Brain microvascular endothelial cell (primary cell): ENCODE measurements at regions not wholly inside any gene's neighbourhood (a gene's known extent, or its start where the extent isn't known, plus 50 kb on each side); places are given as distances from the start of the nearest gene placed in this dataset.
"Not testable (repeated sequence)": the region's sequence is repeated elsewhere in the genome, so short reads cannot be mapped to it uniquely, and the experiment has no call there.

Experiments used
- DNase-seq: peaks from one replicate; pipeline ENCODE4 v3.0.0-alpha.2; 2020
- H3K27ac ChIP-seq: fragments of 250-450 bp; sonication (Bioruptor Pico); 2 replicates; pipeline ENCODE4 v1.5.1; 2020; ENCODE audit warnings: mild to moderate bottlenecking, moderate library complexity
- H3K27me3 ChIP-seq: fragments of 250-450 bp; sonication (Bioruptor Pico); replicated peaks from 2 replicates; pipeline ENCODE4 v1.5.1; 2020; ENCODE audit warnings: mild to moderate bottlenecking
- H3K36me3 ChIP-seq: fragments of 250-450 bp; sonication (Bioruptor Pico); replicated peaks from 2 replicates; pipeline ENCODE4 v1.5.1; 2020; ENCODE audit warnings: mild to moderate bottlenecking
- H3K4me3 ChIP-seq: 2 replicates; pipeline ENCODE4 v1.5.1; 2011; ENCODE audit warnings: low read depth, mild to moderate bottlenecking, control low read depth, low read length, moderate library complexity
- in situ Hi-C: cut with HindIII; loops from 2 replicates; pipeline ENCODE4 v1.10.0; 2017; ENCODE audit warnings: low sequenced_read_pairs, low pct_ligation_motif_present
- TF ChIP-seq, protein P1 (sequence below): IDR thresholded peaks from 2 replicates; pipeline ENCODE4 v1.5.1; 2011; ENCODE audit warnings: low read depth, mild to moderate bottlenecking, moderate library complexity, low read length, control low read depth, inconsistent platforms; ENCODE audit errors: missing control alignments

DNA sequence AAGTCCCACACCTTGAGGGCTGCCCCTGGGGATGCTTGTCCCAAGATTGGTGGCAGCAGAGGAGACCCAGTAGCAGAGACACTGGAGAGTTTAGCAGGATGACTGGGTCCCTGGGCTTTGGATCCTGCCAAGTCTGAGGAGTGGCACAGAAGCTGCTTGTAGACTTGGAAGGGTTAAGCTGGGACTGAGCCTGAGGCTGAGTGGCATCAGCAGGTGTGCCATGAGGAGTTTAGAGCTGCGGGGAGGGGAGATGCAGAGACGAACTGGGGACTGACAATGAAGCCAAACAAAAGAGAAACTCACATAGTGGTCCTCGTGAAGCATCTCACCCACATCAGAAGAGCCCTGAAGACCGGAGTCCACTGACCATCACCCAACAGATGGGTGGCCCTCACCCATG, 329.7 kb upstream of the KLHL29 start:
- no peak for DNase-seq
- no peak overlapping the region for H3K27ac ChIP-seq
- H3K36me3 ChIP-seq = no peaks in the 10 kb centered on the region
- H3K27me3 ChIP-seq = no peaks in the 10 kb centered on the region
- TF ChIP-seq, protein P1, sequence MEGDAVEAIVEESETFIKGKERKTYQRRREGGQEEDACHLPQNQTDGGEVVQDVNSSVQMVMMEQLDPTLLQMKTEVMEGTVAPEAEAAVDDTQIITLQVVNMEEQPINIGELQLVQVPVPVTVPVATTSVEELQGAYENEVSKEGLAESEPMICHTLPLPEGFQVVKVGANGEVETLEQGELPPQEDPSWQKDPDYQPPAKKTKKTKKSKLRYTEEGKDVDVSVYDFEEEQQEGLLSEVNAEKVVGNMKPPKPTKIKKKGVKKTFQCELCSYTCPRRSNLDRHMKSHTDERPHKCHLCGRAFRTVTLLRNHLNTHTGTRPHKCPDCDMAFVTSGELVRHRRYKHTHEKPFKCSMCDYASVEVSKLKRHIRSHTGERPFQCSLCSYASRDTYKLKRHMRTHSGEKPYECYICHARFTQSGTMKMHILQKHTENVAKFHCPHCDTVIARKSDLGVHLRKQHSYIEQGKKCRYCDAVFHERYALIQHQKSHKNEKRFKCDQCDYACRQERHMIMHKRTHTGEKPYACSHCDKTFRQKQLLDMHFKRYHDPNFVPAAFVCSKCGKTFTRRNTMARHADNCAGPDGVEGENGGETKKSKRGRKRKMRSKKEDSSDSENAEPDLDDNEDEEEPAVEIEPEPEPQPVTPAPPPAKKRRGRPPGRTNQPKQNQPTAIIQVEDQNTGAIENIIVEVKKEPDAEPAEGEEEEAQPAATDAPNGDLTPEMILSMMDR = no peak
- no peak overlapping the region for H3K4me3 ChIP-seq
- in situ Hi-C loops = no loop called here

DNA sequence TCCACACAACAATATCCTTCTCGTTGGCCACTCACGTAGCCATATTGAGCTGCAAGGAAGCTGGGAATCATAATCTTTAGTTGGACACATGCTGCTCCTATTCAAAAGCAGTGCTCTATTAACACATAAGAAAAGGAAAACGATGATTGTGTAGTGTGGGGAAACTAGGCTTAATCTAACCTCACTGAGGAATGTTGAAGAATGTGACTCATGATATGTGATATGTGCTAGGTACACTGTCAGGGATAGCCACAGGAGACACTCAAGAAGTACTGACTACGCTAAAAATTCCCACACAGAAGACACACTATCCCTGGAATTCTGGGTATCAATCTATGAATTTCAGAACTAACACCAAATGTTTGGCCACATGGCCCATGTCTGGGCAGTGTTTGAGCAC, 328.1 kb upstream of the KLHL29 start:
- H3K36me3 ChIP-seq, H3K27ac ChIP-seq, H3K27me3 ChIP-seq, in situ Hi-C loops, DNase-seq, H3K4me3 ChIP-seq: not testable (repeated sequence)

DNA sequence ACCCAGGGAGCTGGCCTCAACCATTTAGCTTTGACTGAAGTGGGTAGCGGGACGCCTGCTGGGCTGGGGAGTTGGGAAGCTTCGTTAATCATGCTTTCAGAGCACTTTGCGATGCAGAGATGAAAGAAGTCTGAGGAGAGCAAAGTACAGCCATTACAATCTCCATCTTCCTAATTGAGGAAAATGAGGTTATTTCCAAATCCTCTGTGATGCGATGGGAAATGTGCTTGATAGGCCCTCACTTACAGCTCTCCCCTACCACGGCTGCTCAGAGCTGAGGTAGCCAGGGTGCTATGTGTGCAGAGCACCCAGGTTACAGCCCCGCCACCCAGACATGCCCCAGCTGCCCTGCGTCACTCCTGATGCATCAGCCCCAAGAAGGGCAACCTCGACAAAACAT, 326.5 kb upstream of the KLHL29 start:
- Histone ChIP-seq H3K27ac (no peak overlapping the region), H3K4me3 (no peak overlapping the region), H3K27me3 (no peaks in the 10 kb centered on the region), H3K36me3 (no peaks in the 10 kb centered on the region)
- in situ Hi-C loops = no loop called here
- no peak for DNase-seq
- TF ChIP-seq, protein P1 = no peak

DNA sequence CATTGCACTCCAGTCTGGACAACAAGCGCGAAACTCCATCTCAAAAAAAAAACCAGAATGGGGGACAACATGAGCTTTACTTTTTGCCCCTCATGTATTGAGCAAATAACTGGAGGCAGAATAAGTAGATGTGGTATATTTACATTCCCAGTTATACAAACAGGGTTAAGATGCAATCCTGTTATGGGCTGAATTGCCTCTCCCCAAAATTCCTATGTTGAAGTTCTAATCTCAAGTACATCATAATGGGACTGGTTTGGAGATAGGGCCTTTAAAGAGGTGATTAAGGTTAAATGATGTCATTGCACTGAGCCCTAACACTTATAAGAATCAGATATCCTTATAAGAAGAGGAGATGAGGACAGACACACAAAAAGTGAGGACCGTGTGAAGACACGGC, 319.8 kb upstream of the KLHL29 start:
- Histone ChIP-seq H3K4me3 (no peak overlapping the region), H3K36me3 (no peaks in the 10 kb centered on the region), H3K27ac (no peak overlapping the region), H3K27me3 (no peaks in the 10 kb centered on the region)
- in situ Hi-C loops = no loop called here
- TF ChIP-seq, protein P1 = no peak
- no peak for DNase-seq

DNA sequence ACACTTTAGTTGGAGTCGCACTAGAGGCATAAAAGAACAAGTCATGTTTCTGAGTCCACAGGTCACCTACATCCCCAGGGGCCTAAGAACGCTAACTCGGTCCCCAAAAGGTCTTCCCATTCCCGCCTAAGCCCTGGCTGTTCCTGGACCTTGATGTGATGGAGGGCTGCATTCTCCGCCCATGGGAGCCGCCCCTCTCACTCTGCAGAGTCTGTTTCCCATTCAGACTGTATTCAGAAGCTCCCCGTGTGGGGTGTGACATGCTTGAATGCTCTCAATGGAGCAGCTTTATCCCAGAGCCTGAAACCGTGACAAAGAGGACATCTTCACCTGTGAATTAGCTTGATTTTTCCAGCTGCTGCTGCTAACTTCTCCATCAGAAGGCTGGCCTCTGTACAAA, 319.0 kb upstream of the KLHL29 start:
- TF ChIP-seq, protein P1 = no peak
- no peak for DNase-seq
- in situ Hi-C loops = no loop called here
- Histone ChIP-seq H3K4me3 (no peak overlapping the region), H3K36me3 (no peaks in the 10 kb centered on the region), H3K27ac (no peak overlapping the region), H3K27me3 (no peaks in the 10 kb centered on the region)

DNA sequence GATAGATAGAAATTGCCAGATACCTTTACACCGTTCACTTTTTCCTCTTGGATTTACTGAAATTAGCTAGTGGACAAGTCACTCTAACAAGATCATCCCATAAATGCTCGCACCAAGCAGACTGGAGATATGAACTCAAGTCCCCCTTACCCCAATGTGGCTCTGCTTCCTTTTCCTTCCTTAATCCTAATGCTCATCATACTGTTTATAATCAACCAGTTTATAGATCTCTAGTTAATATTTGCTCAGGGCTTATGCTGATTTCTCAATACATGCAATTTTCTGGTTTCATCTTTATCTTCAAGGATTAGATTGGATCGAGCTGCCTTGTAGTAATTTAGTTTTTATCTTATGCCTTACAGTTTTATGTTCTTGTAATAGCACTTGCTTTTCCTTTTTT, 318.3 kb upstream of the KLHL29 start:
- Histone ChIP-seq H3K27ac (no peak overlapping the region), H3K4me3 (no peak overlapping the region), H3K36me3 (no peaks in the 10 kb centered on the region), H3K27me3 (no peaks in the 10 kb centered on the region)
- in situ Hi-C loops = no loop called here
- no peak for DNase-seq
- TF ChIP-seq, protein P1 = no peak

DNA sequence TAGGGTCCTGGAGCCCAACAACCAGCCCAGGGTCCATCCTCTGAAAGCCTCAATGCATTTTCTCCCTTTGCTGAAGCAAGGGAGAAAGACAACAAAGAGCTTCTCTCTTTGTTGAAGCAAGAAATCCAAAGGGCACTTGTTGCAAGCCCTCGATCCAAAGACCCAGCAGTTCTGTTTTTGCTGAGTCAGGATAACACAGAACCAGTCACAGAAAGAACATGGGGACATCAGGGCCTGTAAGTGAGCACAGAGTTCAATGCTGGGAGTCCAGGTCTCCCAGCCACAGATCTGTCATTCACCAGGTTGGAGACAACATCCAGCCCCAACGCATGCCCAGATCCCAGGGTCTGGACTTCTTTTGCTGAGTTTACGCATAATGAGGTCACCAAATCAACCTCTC, 315.8 kb upstream of the KLHL29 start:
- DNase-seq = no peak
- H3K4me3 ChIP-seq = no peak overlapping the region
- H3K27ac ChIP-seq = no peak overlapping the region
- no peaks in the 10 kb centered on the region for H3K27me3 ChIP-seq
- H3K36me3 ChIP-seq = no peaks in the 10 kb centered on the region
- TF ChIP-seq, protein P1 = no peak
- in situ Hi-C loops = no loop called here
